B cell (primary cell): ENCODE measurements at regions not wholly inside any gene's neighbourhood (a gene's known extent, or its start where the extent isn't known, plus 50 kb on each side); places are given as distances from the start of the nearest gene placed in this dataset.

ENCODE experiments used
- EZH2 ChIP-seq: IDR thresholded peaks from 2 replicates; pipeline ENCODE4 v1.6.1; 2012; ENCODE audit warnings: borderline replicate concordance, low read depth, mild to moderate bottlenecking, moderate library complexity, low read length; ENCODE audit not compliant: insufficient read depth, poor library complexity, severe bottlenecking
- TF ChIP-seq, protein P1 (sequence below): fragments of 200-600 bp; IDR thresholded peaks from one replicate; pipeline ENCODE4 v1.8.0; 2022; ENCODE audit warnings: antibody characterized with exemption, mild to moderate bottlenecking

DNA sequence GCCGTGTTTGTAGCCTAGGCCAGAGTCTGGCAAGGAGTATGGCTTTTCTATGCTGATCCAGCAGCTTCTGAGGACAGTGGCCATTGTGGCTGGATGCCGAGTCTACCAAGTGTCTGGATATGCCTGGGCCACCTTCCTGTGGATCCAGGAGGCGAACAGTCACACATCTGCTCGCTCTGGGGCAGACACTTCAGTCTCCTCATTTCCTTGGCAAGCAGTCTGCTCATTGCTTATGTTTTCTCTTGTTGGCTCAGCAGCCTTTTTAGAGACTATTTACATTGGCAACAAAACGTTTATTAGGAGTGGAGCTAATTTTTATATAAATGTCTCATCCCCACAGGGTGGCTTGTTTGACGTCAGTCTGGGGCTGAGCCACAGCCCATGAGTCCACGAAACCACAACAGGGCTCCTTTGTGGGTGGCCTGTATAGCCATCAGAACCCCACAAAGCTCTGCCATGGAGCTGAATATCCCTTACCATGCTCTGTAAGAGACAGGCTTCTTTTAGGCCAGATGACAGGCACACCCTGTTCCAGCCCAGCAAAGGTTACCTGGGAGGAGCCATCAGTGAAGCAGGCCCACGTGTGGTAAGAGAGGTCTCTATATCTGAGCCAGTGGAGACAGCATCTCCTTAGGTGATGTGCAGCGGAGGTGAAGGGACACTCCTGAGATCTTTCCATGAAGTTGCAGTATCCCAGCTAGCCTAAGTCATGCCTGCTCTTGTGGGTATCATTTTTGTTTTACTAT is 221.7 kb downstream of the DIRAS2 start:
- TF ChIP-seq, protein P1, sequence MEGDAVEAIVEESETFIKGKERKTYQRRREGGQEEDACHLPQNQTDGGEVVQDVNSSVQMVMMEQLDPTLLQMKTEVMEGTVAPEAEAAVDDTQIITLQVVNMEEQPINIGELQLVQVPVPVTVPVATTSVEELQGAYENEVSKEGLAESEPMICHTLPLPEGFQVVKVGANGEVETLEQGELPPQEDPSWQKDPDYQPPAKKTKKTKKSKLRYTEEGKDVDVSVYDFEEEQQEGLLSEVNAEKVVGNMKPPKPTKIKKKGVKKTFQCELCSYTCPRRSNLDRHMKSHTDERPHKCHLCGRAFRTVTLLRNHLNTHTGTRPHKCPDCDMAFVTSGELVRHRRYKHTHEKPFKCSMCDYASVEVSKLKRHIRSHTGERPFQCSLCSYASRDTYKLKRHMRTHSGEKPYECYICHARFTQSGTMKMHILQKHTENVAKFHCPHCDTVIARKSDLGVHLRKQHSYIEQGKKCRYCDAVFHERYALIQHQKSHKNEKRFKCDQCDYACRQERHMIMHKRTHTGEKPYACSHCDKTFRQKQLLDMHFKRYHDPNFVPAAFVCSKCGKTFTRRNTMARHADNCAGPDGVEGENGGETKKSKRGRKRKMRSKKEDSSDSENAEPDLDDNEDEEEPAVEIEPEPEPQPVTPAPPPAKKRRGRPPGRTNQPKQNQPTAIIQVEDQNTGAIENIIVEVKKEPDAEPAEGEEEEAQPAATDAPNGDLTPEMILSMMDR: no peak
- no peak for TF ChIP-seq EZH2
